Retinal pigment epithelial cell (primary cell): ENCODE measurements at regions not wholly inside any gene's neighbourhood (a gene's known extent, or its start where the extent isn't known, plus 50 kb on each side); places are given as distances from the start of the nearest gene placed in this dataset.

ENCODE experiments used
- DNase-seq: peaks from one replicate; pipeline ENCODE4 v3.0.0-alpha.2; 2010; ENCODE audit warnings: low read depth
- H3K4me3 ChIP-seq: 2 replicates; pipeline ENCODE4 v1.5.1; 2011; ENCODE audit warnings: mild to moderate bottlenecking, low read length, control low read depth, moderate library complexity
- CTCF ChIP-seq: conservative IDR thresholded peaks from 2 replicates; pipeline ENCODE4 v1.5.1; 2011; ENCODE audit warnings: low read depth, low read length, control low read depth, inconsistent platforms

- no peak overlapping the region for H3K4me3 ChIP-seq
- no peak for TF ChIP-seq CTCF
- no peak for DNase-seq
Measured at GRCh38 chr13:89281331-89281730, 1610.2 kb downstream of the SLITRK5 start.

DNA sequence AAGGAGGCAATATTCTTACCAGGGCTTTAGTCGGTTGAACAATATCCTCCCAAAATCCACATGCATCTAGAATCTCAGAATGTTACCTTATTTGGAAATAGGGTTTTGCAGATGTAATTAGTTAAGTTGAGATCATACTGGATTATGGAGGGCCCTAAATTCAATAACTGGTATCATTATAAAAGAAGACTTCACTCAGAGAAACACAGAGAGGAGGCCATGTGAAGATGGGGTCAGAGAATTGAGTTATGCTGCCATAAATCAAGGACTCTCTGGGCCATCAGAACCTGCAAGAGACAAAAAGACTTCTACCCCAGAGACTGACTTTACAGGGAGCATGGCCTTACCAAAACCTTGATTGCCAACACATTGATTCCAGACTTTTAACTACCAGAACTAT is 1611.1 kb downstream of the SLITRK5 start:
- H3K4me3 ChIP-seq, result no peak overlapping the region
- DNase-seq, result no peak
- no peak for TF ChIP-seq CTCF

GRCh38 chr13:89287381-89287780 is 1616.2 kb downstream of the SLITRK5 start:
- DNase-seq, result no peak
- no peak for TF ChIP-seq CTCF
- no peak overlapping the region for H3K4me3 ChIP-seq

DNA sequence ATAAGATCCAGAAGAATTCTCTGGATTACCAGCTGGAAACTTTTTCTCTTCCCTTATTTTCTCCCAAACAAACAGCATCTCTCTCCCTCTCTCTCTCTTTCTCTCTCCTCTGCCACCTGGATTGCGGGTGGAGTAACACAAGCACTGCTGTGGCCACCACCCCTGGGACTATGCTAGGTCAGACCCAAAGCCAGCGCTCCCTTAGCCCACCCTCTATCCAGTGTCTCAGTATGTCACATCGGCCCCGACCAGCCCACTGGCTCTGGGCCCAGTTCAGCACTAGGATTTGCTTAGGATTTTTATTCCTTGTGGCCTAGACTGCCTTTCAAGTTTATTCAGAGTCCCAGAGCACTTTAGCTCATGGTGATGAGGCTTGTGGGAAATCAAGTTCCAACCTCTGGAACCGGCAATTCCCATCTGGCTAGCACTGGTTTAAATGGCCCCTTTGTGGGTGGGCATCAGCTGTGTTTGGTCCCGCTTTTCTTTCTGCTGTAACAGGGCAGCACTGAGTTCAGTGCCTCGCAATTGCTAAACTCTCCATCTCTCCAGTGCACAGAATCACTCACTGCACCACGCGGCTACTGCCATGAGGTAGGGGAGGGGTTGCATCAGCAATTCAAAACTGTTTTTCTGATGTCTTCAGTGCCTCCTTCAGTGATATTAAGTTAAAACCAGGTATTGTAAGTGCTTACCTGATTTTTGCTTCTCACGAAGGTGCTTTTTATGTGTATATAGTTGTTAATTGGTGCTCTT is 1623.1 kb downstream of the SLITRK5 start:
- no peak for TF ChIP-seq CTCF

DNA sequence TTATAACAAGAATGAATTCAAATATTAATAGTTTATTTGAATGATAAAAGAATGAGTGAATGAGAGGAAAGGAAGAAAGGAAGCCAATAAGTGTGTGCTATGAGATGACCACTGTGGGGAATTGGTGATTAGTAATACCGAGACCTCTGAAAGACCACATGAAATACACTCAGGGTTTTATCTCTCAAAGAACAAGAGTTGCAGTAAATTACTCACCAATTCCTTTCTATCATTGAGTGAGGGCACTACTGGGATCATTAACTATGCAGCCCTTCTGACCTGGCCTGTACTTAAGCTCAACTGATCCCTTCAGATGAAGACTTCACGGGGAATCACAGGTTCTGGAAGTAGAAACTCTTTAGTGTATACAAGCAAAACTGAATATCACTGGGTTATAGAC is 1636.1 kb downstream of the SLITRK5 start:
- no peak overlapping the region for H3K4me3 ChIP-seq
- DNase-seq, result no peak
- TF ChIP-seq CTCF, result no peak

More for the DNA sequence above, 1623.1 kb downstream of the SLITRK5 start:
- H3K4me3 ChIP-seq, result no peak overlapping the region
- DNase-seq, result no peak

DNA sequence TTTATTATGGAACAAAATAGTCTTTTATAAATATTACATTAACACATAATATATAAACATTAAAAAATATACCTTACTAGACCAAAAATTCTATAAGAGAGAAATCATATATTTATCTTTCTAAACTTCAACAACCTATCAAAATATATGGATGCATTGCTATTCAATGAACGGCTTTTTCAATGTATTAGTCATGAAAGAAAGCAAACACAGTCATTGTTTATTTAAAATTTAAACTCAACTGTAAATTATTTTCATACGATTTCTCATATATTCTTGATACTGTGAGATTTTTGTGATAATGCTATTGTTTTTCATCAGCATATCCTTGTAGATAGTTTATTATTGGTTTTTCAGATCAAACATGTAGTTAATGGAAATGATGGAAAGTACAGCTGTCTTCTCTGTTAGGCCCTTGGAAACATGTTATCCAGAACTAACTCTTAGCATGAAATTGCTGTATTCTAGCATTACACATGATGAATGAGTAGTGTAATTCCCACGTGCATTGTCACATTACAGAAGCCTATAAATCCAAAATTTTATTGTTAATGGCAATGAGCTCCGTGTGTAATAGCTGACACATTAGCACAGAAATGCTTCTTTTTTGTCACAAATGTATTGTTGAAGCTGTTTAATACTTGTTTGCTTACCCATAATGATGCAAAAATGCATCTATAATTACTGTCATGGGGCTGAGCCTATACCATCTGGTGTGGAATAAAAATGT is 1639.9 kb downstream of the SLITRK5 start:
- TF ChIP-seq CTCF, result no peak
- DNase-seq, result no peak
- H3K4me3 ChIP-seq, result no peak overlapping the region

GRCh38 chr13:89315287-89315686 is 1644.1 kb downstream of the SLITRK5 start:
- H3K4me3 ChIP-seq, result no peak overlapping the region
- no peak for DNase-seq
- no peak for TF ChIP-seq CTCF
